ENCODE measurements at regions not wholly inside any gene's neighbourhood (a gene's known extent, or its start where the extent isn't known, plus 50 kb on each side); places are given as distances from the start of the nearest gene placed in this dataset.

DNA sequence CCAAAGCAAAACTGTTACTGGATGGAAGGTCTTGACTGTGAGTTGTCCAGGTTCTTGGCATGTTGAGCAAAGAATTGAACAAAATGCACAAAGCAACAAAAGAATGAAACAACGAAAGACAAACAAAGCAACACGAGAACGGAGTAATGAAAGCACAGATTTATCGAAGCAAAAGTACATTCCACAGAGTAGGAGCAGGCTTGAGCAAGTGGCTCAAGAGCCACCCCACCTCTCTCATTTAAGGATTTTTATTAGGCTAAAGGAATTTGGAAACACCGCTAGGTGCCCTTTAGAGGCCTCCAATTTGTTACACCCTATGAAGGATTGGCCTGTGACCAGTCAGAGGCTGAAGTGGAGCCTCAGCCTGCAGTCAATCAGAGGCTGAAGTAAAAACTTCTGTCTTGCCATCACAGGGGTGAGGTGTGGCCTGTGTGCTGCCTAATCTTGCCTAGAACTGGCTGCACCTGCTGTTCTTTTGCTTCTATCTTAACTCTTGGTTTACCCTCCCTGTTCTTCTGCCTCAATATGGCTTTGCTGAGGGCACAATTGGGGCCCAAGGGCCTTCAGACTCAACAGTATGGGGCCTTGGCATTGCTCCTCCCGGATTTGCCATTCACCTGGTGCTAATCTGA, 59.4 kb upstream of the FTH1 start:
- DNase-seq: no peak

DNA sequence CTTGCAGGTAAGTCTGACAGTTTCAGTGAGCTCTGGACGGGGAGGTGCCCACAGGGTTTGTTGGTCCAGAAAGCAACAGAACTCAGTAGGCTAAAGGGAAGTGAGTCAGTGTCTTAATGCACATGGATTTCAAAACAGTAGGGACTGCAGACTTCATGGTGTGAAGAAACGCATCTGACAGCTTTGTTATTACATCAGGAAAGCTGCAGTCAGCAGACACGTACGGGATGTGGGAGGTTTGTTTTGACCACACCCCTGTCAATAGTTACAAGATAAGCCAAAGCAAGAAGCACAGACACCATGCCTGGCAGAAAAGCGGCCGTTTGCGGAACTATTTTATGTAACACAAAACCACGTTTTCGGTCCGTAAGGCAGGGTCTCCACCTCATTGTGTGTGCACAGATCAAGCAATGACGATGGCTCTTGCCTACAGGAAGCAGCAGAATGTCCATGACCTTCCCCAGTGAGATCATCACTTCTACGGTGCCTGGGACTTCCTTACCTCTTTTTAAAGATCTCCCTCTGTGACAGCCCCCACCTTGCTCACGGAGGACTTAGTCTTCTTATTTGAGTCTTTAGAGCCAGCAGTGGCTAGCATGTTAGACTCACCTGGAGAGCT, 58.2 kb upstream of the FTH1 start:
- peak; percentile 99 for DNase-seq

DNA sequence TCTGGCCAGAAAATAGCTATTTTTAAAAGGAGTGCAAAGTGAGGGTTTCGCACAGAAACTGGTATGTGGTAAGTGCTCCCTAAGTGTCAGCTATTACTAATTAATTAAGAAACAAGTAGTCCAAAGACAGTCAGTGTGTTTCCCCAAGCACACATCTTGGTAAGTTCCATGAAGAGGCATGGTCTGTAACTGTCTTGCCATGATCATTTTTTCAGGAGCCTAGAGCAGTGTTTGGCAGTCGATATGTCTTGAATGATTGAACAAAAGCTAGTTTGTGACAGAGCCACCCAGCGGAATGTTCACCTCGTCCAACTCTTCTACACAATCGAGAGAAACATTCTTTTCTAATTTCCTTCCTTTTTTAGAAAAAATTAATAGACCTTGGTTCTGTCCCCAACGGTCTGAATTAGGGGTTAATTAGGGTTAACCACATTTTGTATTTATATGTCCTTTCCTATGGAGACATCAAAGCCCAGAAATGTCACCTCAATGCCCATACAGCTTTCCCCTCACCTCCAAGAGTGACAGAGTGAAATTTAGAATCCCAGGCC, 57.6 kb upstream of the FTH1 start:
- DNase-seq: peak; percentile 68

DNA sequence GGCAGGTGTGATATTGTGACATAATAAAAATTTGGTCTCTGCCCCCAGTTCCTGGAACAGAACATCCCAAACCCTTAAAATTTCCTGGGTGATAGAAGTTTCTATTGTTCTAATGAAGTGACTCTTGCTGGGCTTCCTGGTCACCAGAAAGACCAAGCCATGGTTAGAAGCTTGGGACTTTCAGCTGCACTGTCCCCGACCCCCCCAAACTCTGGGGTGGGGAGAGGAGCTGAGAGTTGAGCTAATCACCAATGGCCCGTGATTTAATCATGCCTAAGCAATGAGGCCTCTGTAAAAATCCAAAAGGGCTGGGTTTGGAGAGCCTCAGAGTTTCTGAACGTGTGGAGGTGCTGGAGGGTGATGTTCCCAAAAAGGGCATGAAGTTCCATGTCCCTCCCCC, 54.8 kb upstream of the FTH1 start:
- DNase-seq: no peak

DNA sequence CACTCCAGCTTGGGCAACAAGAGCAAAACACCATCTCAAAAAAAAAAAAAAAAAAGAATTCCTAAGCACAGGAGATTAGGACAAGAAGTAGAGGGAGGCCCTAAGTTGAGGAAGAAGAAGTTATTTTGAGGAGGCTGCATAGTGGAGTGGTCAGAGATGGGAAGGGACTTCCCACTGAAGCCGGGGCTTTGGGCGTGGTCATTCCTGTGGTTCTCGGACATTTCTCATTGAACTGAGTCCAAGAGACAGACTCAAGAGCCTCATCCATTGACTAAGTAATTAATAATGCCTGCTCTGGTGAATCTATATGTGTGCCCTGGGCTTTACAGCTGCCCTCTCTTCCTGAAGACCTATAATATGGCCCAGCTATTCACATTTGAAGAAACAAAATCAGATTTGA, 53.2 kb upstream of the FTH1 start:
- peak; percentile 91 for DNase-seq

DNA sequence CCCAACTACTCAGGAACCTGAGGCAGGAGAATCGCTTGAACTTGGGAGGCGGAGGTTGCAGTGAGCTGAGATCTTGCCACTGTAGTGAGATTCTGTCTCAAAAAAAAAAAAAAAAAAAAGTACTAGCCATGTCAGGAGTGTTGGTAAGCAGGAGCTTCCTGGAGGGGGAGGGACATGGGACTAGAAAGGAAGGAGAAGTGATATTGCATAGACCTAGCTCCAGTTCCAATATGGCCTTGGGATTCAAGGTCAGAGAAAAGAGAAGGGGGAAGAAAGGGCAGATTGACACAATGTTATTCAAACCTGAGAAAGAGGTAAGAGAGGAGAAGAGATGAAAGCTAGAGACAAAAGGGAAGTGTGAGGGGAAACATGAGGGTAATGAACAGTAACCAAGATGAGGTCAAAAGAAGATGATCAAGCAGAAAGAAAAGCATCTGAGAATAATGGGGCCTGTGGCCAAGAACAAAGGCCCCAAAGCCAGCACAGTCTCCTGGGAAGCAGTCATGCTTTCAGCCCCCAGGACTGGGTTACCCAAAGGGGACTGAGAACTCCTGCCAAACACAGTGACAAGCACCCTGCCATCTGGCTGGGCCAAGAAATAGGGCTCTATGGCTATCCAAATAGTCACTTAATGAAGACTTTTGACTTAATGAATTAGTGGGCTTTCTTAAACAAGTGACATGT, 51.7 kb upstream of the FTH1 start:
- peak; percentile 68 for DNase-seq

DNA sequence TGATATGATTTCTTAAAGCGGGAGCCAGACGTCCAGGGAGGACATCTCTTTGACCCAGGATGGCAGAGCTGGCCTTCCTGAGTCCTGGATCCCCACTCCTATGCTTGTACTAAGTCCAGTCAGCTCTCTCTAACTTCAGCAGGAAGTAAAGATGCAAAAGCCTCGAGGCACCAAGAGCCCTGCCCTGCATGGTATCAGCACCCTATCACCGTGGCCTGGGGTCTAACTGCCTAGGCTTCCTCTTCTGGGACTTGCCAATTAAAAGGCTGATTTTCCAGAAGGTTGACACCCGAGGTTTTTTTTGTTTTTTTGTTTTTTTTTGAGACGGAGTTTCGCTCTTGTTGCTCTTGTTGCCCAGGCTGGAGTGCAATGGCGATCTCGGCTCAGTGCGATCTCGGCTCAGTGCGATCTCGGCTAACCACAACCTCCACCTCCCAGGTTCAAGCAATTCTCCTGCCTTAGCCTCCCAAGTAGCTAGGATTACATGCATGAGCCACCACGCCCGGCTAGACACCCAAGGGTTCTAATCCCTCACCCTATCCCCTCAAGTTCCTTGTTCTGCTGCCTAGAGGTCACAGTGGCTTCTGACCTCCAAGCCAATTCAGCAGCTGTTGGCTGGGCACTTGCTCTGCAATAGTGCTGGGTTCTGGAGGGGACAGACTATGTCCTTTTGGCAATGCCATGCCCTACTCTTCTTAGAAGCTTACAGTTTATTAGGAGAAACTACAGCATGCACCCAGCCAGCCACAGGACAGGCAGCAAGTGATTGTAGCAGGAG, 50.6 kb upstream of the FTH1 start:
- DNase-seq: no peak
